ENCODE measurements at regions not wholly inside any gene's neighbourhood (a gene's known extent, or its start where the extent isn't known, plus 50 kb on each side); places are given as distances from the start of the nearest gene placed in this dataset.

DNA sequence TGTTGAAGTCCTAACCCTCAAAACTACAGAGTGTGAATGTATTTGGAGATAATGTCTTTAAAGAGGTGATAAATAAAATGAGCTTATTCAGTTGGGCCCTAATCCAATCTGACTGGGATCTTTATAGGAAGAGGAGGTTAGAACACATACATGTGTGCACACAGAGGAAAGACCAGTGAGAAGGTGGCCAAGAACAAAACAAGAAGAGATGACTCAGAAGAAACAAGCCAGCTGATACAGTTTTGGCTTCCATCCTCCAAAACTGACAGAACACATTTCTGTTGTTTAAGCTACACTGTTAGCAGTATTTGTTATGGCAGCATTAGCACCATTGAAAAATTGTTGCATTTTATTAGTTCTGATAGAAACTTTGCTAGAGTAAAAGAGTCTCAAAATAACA lies 609.3 kb upstream of the IMPG1 start:
- no peak for ATAC-seq
- DNase-seq, result no peak
- no peaks in the 10 kb centered on the region for H3K27me3 ChIP-seq
- intact Hi-C loops (cut with DNase I; ENCODE audit: low total_unique reads) (no loop called here), in situ Hi-C loops (cut with MboI; ENCODE audit: low sequenced_read_pairs in 4 of 4) (no loop called here)
- H3K27ac ChIP-seq, result no peak overlapping the region
- no peaks in the 10 kb centered on the region for H3K9me3 ChIP-seq
- H3K4me3 ChIP-seq, result no peak overlapping the region
- no peaks in the 10 kb centered on the region for H3K36me3 ChIP-seq
- TF ChIP-seq POLR2A (IDR thresholded peaks at IDR 0.05) (no peak), CTCF (IDR thresholded peaks at IDR 0.05 in 4 of 5, conservative IDR thresholded peaks at IDR 0.05 in 1 of 5) (no peak)
- H3K4me1 ChIP-seq, result no peaks in the 10 kb centered on the region

DNA sequence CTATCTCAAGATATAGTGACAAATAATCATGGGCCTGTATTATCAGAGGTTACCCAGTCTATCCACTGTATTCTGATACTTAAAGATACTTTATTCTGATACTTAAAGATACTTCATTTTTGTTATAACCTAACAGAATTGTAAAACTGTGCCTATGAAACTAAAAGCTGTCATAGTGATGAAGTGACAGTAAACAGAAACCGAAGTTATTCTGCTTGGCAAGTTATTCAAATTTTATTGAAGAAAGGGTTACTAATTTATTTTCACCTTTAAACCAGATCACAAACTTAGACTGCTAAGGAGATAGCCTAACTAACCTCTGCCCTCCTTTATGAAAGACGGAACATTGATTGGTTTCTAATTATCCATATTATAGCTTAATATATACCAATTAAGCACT lies 604.6 kb upstream of the IMPG1 start:
- TF ChIP-seq CTCF (IDR thresholded peaks at IDR 0.05 in 4 of 5, conservative IDR thresholded peaks at IDR 0.05 in 1 of 5), result no peak
- no peak for TF ChIP-seq POLR2A (IDR thresholded peaks at IDR 0.05)
- H3K27ac ChIP-seq, result no peak overlapping the region
- H3K9me3 ChIP-seq, result no peaks in the 10 kb centered on the region
- in situ Hi-C loops (cut with MboI; ENCODE audit: low sequenced_read_pairs in 4 of 4) (no loop called here), intact Hi-C loops (cut with DNase I; ENCODE audit: low total_unique reads) (no loop called here)
- H3K4me1 ChIP-seq, result no peaks in the 10 kb centered on the region
- no peak overlapping the region for H3K4me3 ChIP-seq
- no peaks in the 10 kb centered on the region for H3K36me3 ChIP-seq
- ATAC-seq (no peak), DNase-seq (no peak)
- H3K27me3 ChIP-seq, result no peaks in the 10 kb centered on the region

GRCh38 chr6:76671751-76672150 lies 599.3 kb upstream of the IMPG1 start:
- DNase-seq, result no peak

DNA sequence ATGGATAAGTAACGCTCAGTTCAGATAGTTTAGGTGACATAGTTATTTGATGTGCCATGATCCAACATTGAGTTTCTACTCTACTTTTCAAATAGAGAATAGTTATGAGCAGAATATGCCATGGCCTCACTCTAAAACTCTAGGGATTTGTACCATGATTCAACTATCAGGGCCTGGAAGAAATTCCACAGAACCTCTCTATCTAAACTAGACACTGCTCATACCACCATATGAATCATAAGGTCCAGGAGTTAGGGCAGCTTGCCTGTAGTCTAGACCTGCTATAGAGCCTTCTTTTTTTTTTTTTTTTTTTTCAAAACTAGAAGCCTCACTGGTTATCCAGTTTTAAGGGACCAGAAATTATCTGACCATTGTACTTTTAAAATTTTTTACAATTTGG lies 571.8 kb upstream of the IMPG1 start:
- TF ChIP-seq CTCF (IDR thresholded peaks at IDR 0.05 in 4 of 5, conservative IDR thresholded peaks at IDR 0.05 in 1 of 5) (no peak), POLR2A (IDR thresholded peaks at IDR 0.05) (no peak)
- intact Hi-C loops (cut with DNase I; ENCODE audit: low total_unique reads), result no loop called here
- no peaks in the 10 kb centered on the region for H3K27me3 ChIP-seq
- ATAC-seq, result no peak
- DNase-seq, result no peak
- H3K4me3 ChIP-seq, result no peak overlapping the region
- H3K27ac ChIP-seq, result no peak overlapping the region
- H3K4me1 ChIP-seq, result no peaks in the 10 kb centered on the region
- in situ Hi-C loops (cut with MboI; ENCODE audit: low sequenced_read_pairs in 4 of 4), result no loop called here
- no peaks in the 10 kb centered on the region for H3K9me3 ChIP-seq
- H3K36me3 ChIP-seq, result no peaks in the 10 kb centered on the region

More at GRCh38 chr6:76671751-76672150, 599.3 kb upstream of the IMPG1 start:
- Histone ChIP-seq H3K36me3 (no peaks in the 10 kb centered on the region), H3K27ac (no peak overlapping the region), H3K4me1 (no peaks in the 10 kb centered on the region), H3K9me3 (no peaks in the 10 kb centered on the region), H3K4me3 (no peak overlapping the region), H3K27me3 (no peaks in the 10 kb centered on the region)
- no peak for TF ChIP-seq POLR2A (IDR thresholded peaks at IDR 0.05)
- TF ChIP-seq CTCF (IDR thresholded peaks at IDR 0.05 in 4 of 5, conservative IDR thresholded peaks at IDR 0.05 in 1 of 5), result no peak
- intact Hi-C loops (cut with DNase I; ENCODE audit: low total_unique reads), result no loop called here
- no peak for ATAC-seq
- in situ Hi-C loops (cut with MboI; ENCODE audit: low sequenced_read_pairs in 4 of 4), result no loop called here

GRCh38 chr6:76639941-76640340 lies 567.5 kb upstream of the IMPG1 start:
- Histone ChIP-seq H3K4me3 (no peak overlapping the region), H3K9me3 (no peaks in the 10 kb centered on the region), H3K36me3 (no peaks in the 10 kb centered on the region), H3K27ac (no peak overlapping the region), H3K4me1 (no peaks in the 10 kb centered on the region), H3K27me3 (no peaks in the 10 kb centered on the region)
- ATAC-seq (no peak), DNase-seq (no peak)
- TF ChIP-seq POLR2A (IDR thresholded peaks at IDR 0.05), result no peak
- no peak for TF ChIP-seq CTCF (IDR thresholded peaks at IDR 0.05 in 4 of 5, conservative IDR thresholded peaks at IDR 0.05 in 1 of 5)
- intact Hi-C loops (cut with DNase I; ENCODE audit: low total_unique reads) (no loop called here), in situ Hi-C loops (cut with MboI; ENCODE audit: low sequenced_read_pairs in 4 of 4) (no loop called here)

Data from gastrocnemius medialis (tissue), 4 donors.